ENCODE measurements at regions not wholly inside any gene's neighbourhood (a gene's known extent, or its start where the extent isn't known, plus 50 kb on each side); places are given as distances from the start of the nearest gene placed in this dataset.

DNA sequence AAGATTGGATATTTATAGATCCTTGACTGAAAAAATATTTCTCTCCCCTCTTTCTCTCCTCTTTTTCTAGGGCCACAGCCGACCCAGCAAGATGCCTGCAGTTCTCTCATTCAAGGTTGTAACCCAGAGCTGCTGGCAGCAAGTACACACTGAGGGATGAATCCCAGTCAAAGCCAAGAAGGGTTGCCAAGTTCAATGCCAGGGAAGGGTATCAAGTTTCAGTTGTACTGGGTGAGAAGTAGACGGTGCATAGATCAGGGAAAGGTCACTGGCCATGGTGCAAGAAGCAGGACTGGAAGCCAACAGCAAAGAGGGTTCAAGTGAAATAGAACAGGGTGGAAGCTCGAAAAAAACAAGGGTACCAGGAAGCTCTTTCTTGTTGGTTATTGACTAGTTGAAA is 170.2 kb downstream of the NRP2 start:
- TF ChIP-seq, protein P1, sequence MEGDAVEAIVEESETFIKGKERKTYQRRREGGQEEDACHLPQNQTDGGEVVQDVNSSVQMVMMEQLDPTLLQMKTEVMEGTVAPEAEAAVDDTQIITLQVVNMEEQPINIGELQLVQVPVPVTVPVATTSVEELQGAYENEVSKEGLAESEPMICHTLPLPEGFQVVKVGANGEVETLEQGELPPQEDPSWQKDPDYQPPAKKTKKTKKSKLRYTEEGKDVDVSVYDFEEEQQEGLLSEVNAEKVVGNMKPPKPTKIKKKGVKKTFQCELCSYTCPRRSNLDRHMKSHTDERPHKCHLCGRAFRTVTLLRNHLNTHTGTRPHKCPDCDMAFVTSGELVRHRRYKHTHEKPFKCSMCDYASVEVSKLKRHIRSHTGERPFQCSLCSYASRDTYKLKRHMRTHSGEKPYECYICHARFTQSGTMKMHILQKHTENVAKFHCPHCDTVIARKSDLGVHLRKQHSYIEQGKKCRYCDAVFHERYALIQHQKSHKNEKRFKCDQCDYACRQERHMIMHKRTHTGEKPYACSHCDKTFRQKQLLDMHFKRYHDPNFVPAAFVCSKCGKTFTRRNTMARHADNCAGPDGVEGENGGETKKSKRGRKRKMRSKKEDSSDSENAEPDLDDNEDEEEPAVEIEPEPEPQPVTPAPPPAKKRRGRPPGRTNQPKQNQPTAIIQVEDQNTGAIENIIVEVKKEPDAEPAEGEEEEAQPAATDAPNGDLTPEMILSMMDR (IDR thresholded peaks at IDR 0.05) = no peak
- no peak for TF ChIP-seq POLR2AphosphoS5 (IDR thresholded peaks at IDR 0.05)
- no peak for TF ChIP-seq EP300 (IDR thresholded peaks at IDR 0.05)
- no peak for TF ChIP-seq POLR2A (IDR thresholded peaks at IDR 0.05)
